ENCODE measurements at regions not wholly inside any gene's neighbourhood (a gene's known extent, or its start where the extent isn't known, plus 50 kb on each side); places are given as distances from the start of the nearest gene placed in this dataset.
"Not testable (repeated sequence)": the region's sequence is repeated elsewhere in the genome, so short reads cannot be mapped to it uniquely, and the experiment has no call there.

- DNase-seq: no peak
Observed at GRCh38 chr5:67674159-67674655, 477.6 kb upstream of the CD180 start.

- no peak for DNase-seq
Observed at GRCh38 chr5:67673618-67674017, 477.0 kb upstream of the CD180 start.

- no peak for DNase-seq
Observed at GRCh38 chr5:67673180-67673579, 476.6 kb upstream of the CD180 start.

GRCh38 chr5:67672636-67673035 lies 476.0 kb upstream of the CD180 start:
- DNase-seq: no peak

GRCh38 chr5:67669916-67670315 lies 473.3 kb upstream of the CD180 start:
- DNase-seq: no peak

GRCh38 chr5:67660149-67660548 lies 463.6 kb upstream of the CD180 start:
- no peak for DNase-seq

- no peak for DNase-seq
Observed at GRCh38 chr5:67659288-67659687, 462.7 kb upstream of the CD180 start.

GRCh38 chr5:67657055-67657454 lies 460.5 kb upstream of the CD180 start:
- no peak for DNase-seq

GRCh38 chr5:67652201-67652600 lies 455.6 kb upstream of the CD180 start:
- no peak for DNase-seq

- DNase-seq: no peak
Observed at GRCh38 chr5:67651180-67651579, 454.6 kb upstream of the CD180 start.

GRCh38 chr5:67648201-67648671 lies 451.6 kb upstream of the CD180 start:
- DNase-seq: no peak

GRCh38 chr5:67647772-67648171 lies 451.2 kb upstream of the CD180 start:
- DNase-seq: no peak

GRCh38 chr5:67644221-67644920 lies 447.8 kb upstream of the CD180 start:
- no peak for DNase-seq

- no peak for DNase-seq
Observed at GRCh38 chr5:67643536-67643935, 446.9 kb upstream of the CD180 start.

- no peak for DNase-seq
Observed at GRCh38 chr5:67639976-67640375, 443.4 kb upstream of the CD180 start.

GRCh38 chr5:67639313-67639712 lies 442.7 kb upstream of the CD180 start:
- DNase-seq: no peak

- DNase-seq: no peak
Observed at GRCh38 chr5:67636850-67637524, 440.4 kb upstream of the CD180 start.

- no peak for DNase-seq
Observed at GRCh38 chr5:67636091-67636490, 439.5 kb upstream of the CD180 start.

- not testable (repeated sequence) for DNase-seq
Observed at GRCh38 chr5:67627079-67627478, 430.5 kb upstream of the CD180 start.

GRCh38 chr5:67623078-67623477 lies 426.5 kb upstream of the CD180 start:
- no peak for DNase-seq

- no peak for DNase-seq
Observed at GRCh38 chr5:67620424-67621397, 424.1 kb upstream of the CD180 start.

- DNase-seq: no peak
Observed at GRCh38 chr5:67619636-67620035, 423.0 kb upstream of the CD180 start.

- DNase-seq: no peak
Observed at GRCh38 chr5:67619235-67619634, 422.6 kb upstream of the CD180 start.

Data from NCI-H2227 treated with DMSO at 0.1 percent for 48 hours (cell line).